SK-N-SH treated with all-trans-retinoic acid at 6 μM for 48 hours (cell line): ENCODE measurements at regions not wholly inside any gene's neighbourhood (a gene's known extent, or its start where the extent isn't known, plus 50 kb on each side); places are given as distances from the start of the nearest gene placed in this dataset.

Experiments
- ATAC-seq: fragments of 200-7000 bp; cut with Tn5 transposase; 3 replicates; pipeline ENCODE4 v1.9.1; 2020; ENCODE audit warnings: mild to moderate bottlenecking, moderate library complexity
- ARNTL ChIP-seq: fragments of 450-650 bp; formaldehyde crosslinking; IDR thresholded peaks from 2 replicates; pipeline ENCODE4 v1.5.0; 2020; ENCODE audit warnings: low read depth, mild to moderate bottlenecking, moderate library complexity, borderline replicate concordance
- BACH2 ChIP-seq: fragments of 250-450 bp; sonication (Bioruptor Pico); IDR thresholded peaks from 2 replicates; pipeline ENCODE4 v1.9.0; 2021; ENCODE audit warnings: mild to moderate bottlenecking, borderline replicate concordance
- CSDC2 ChIP-seq: fragments of 250-450 bp; sonication (Bioruptor Pico); IDR thresholded peaks from 2 replicates; pipeline ENCODE4 v1.5.0; 2020; ENCODE audit warnings: mild to moderate bottlenecking, moderate library complexity
- ESRRG ChIP-seq: fragments of 250-450 bp; sonication (Bioruptor Pico); IDR thresholded peaks from 2 replicates; pipeline ENCODE4 v1.6.1; 2021; ENCODE audit warnings: mild to moderate bottlenecking
- GLIS3 ChIP-seq: fragments of 250-450 bp; sonication (Bioruptor Pico); IDR thresholded peaks from 2 replicates; pipeline ENCODE4 v1.5.0; 2020; ENCODE audit warnings: mild to moderate bottlenecking, moderate library complexity
- ISL1 ChIP-seq: fragments of 250-450 bp; sonication (Bioruptor Pico); IDR thresholded peaks from 2 replicates; pipeline ENCODE4 v2.1.2; 2022; ENCODE audit warnings: mild to moderate bottlenecking, moderate library complexity
- OSR1 ChIP-seq: fragments of 250-450 bp; sonication (Bioruptor Pico); IDR thresholded peaks from 2 replicates; pipeline ENCODE4 v1.8.0; 2022; ENCODE audit warnings: moderate library complexity, mild to moderate bottlenecking, inconsistent platforms
- PPARA ChIP-seq: fragments of 250-450 bp; sonication (Bioruptor Pico); IDR thresholded peaks from 2 replicates; pipeline ENCODE4 v1.5.0; 2020; ENCODE audit warnings: mild to moderate bottlenecking, borderline replicate concordance
- SNAI2 ChIP-seq: fragments of 250-450 bp; sonication (Bioruptor Pico); IDR thresholded peaks from 2 replicates; pipeline ENCODE4 v1.5.0; 2020; ENCODE audit warnings: mild to moderate bottlenecking, moderate library complexity
- TCF4 ChIP-seq: fragments of 250-450 bp; sonication (Bioruptor Pico); IDR thresholded peaks from 2 replicates; pipeline ENCODE4 v1.8.0; 2021; ENCODE audit warnings: mild to moderate bottlenecking, moderate library complexity, borderline replicate concordance
- TOX ChIP-seq: fragments of 250-450 bp; sonication (Bioruptor Pico); IDR thresholded peaks from 2 replicates; pipeline ENCODE4 v1.8.0; 2021; ENCODE audit warnings: mild to moderate bottlenecking, moderate library complexity, borderline replicate concordance
- ZC3H10 ChIP-seq: fragments of 250-450 bp; sonication (Bioruptor Pico); IDR thresholded peaks from 2 replicates; pipeline ENCODE4 v1.5.1; 2021; ENCODE audit warnings: mild to moderate bottlenecking, moderate library complexity
- ZFP3 ChIP-seq: fragments of 250-450 bp; sonication (Bioruptor Pico); IDR thresholded peaks from 2 replicates; pipeline ENCODE4 v1.5.0; 2020; ENCODE audit warnings: mild to moderate bottlenecking, moderate library complexity
- ZNF565 ChIP-seq: fragments of 450-650 bp; formaldehyde crosslinking; conservative IDR thresholded peaks from 2 replicates; pipeline ENCODE4 v1.5.0; 2020; ENCODE audit warnings: low read depth, mild to moderate bottlenecking, moderate library complexity
- ZNF70 ChIP-seq: fragments of 450-650 bp; formaldehyde crosslinking; IDR thresholded peaks from 2 replicates; pipeline ENCODE4 v1.5.0; 2020; ENCODE audit warnings: mild to moderate bottlenecking, moderate library complexity
- ZNF8 ChIP-seq: fragments of 450-650 bp; formaldehyde crosslinking; IDR thresholded peaks from 2 replicates; pipeline ENCODE4 v1.5.0; 2020; ENCODE audit warnings: mild to moderate bottlenecking, moderate library complexity
- TF ChIP-seq, protein P1 (sequence below): fragments of 250-450 bp; sonication (Bioruptor Pico); IDR thresholded peaks from 2 replicates; pipeline ENCODE4 v1.5.0; 2020; ENCODE audit warnings: mild to moderate bottlenecking, moderate library complexity
- TF ChIP-seq, protein P2 (sequence below): fragments of 250-450 bp; sonication (Bioruptor Pico); IDR thresholded peaks from 2 replicates; pipeline ENCODE4 v1.8.0; 2020; ENCODE audit warnings: mild to moderate bottlenecking, moderate library complexity, borderline replicate concordance
- TF ChIP-seq, protein P3 (sequence below): fragments of 250-450 bp; sonication (Bioruptor Pico); IDR thresholded peaks from 2 replicates; pipeline ENCODE4 v1.5.1; 2020; ENCODE audit warnings: low read depth, mild to moderate bottlenecking, moderate library complexity
- TF ChIP-seq, protein P4 (sequence below): fragments of 250-450 bp; sonication (Bioruptor Pico); IDR thresholded peaks from 2 replicates; pipeline ENCODE4 v1.5.1; 2021; ENCODE audit warnings: mild to moderate bottlenecking, moderate library complexity

DNA sequence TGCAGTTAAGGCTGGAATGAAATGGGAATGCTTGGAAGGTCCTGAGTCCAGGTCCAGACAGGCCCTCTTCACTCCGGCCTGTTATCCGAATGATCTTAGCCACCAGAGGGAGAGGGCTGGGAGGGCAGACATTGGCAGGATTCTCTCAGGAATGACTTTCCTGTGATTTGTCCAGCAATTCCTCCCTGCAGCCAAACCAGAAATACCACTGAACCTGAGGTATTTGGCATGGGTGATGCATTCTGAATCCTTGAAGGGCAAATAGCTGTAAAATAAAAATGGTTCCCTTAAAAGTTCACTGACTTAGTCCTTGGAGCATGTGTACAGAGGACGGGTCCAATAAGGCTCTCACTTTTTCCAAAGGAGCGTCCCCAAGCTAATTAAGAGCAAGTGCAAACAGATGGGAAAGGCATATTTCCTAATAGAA, 77.5 kb upstream of the HABP2 start:
- TF ChIP-seq SNAI2 (CRISPR knock-in tag) (no peak), ZFP3 (CRISPR knock-in tag) (no peak), TOX (CRISPR knock-in tag) (no peak), ZNF565 (no peak), ZNF8 (no peak), ESRRG (CRISPR knock-in tag) (no peak), TCF4 (CRISPR knock-in tag) (no peak), ARNTL (no peak), CSDC2 (CRISPR knock-in tag) (no peak), ZC3H10 (CRISPR knock-in tag) (no peak), PPARA (CRISPR knock-in tag) (no peak)
- TF ChIP-seq, protein P1, sequence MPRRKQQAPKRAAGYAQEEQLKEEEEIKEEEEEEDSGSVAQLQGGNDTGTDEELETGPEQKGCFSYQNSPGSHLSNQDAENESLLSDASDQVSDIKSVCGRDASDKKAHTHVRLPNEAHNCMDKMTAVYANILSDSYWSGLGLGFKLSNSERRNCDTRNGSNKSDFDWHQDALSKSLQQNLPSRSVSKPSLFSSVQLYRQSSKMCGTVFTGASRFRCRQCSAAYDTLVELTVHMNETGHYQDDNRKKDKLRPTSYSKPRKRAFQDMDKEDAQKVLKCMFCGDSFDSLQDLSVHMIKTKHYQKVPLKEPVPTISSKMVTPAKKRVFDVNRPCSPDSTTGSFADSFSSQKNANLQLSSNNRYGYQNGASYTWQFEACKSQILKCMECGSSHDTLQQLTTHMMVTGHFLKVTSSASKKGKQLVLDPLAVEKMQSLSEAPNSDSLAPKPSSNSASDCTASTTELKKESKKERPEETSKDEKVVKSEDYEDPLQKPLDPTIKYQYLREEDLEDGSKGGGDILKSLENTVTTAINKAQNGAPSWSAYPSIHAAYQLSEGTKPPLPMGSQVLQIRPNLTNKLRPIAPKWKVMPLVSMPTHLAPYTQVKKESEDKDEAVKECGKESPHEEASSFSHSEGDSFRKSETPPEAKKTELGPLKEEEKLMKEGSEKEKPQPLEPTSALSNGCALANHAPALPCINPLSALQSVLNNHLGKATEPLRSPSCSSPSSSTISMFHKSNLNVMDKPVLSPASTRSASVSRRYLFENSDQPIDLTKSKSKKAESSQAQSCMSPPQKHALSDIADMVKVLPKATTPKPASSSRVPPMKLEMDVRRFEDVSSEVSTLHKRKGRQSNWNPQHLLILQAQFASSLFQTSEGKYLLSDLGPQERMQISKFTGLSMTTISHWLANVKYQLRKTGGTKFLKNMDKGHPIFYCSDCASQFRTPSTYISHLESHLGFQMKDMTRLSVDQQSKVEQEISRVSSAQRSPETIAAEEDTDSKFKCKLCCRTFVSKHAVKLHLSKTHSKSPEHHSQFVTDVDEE: no peak
- TF ChIP-seq, protein P2, sequence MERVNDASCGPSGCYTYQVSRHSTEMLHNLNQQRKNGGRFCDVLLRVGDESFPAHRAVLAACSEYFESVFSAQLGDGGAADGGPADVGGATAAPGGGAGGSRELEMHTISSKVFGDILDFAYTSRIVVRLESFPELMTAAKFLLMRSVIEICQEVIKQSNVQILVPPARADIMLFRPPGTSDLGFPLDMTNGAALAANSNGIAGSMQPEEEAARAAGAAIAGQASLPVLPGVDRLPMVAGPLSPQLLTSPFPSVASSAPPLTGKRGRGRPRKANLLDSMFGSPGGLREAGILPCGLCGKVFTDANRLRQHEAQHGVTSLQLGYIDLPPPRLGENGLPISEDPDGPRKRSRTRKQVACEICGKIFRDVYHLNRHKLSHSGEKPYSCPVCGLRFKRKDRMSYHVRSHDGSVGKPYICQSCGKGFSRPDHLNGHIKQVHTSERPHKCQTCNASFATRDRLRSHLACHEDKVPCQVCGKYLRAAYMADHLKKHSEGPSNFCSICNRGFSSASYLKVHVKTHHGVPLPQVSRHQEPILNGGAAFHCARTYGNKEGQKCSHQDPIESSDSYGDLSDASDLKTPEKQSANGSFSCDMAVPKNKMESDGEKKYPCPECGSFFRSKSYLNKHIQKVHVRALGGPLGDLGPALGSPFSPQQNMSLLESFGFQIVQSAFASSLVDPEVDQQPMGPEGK (CRISPR knock-in tag): no peak
- TF ChIP-seq, protein P3, sequence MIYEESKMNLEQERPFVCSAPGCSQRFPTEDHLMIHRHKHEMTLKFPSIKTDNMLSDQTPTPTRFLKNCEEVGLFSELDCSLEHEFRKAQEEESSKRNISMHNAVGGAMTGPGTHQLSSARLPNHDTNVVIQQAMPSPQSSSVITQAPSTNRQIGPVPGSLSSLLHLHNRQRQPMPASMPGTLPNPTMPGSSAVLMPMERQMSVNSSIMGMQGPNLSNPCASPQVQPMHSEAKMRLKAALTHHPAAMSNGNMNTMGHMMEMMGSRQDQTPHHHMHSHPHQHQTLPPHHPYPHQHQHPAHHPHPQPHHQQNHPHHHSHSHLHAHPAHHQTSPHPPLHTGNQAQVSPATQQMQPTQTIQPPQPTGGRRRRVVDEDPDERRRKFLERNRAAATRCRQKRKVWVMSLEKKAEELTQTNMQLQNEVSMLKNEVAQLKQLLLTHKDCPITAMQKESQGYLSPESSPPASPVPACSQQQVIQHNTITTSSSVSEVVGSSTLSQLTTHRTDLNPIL: no peak
- TF ChIP-seq, protein P4, sequence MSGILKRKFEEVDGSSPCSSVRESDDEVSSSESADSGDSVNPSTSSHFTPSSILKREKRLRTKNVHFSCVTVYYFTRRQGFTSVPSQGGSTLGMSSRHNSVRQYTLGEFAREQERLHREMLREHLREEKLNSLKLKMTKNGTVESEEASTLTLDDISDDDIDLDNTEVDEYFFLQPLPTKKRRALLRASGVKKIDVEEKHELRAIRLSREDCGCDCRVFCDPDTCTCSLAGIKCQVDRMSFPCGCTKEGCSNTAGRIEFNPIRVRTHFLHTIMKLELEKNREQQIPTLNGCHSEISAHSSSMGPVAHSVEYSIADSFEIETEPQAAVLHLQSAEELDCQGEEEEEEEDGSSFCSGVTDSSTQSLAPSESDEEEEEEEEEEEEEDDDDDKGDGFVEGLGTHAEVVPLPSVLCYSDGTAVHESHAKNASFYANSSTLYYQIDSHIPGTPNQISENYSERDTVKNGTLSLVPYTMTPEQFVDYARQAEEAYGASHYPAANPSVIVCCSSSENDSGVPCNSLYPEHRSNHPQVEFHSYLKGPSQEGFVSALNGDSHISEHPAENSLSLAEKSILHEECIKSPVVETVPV (CRISPR knock-in tag): no peak
- ATAC-seq: peak; percentile 84

DNA sequence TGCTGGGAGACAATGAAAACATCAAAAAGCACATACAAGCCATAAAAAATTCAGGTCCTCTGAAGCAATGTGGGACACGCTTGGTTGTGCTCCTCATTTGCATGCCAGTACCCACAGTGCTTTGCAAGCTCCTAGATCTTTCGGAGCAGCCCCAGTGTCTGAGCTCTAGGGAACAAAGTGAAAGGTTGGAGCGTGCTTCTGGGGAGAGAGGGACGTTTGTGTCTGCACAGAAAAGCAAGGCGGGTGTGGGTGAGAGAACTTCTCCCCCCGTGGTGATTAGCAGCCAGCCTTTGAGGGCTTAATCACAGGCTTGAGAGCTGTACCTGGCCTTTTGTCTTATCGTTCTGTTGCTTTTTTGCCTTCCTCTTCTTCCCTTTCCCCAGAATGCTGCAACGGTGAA, 76.7 kb upstream of the HABP2 start:
- ATAC-seq: no peak
- TF ChIP-seq CSDC2 (CRISPR knock-in tag) (no peak), ESRRG (CRISPR knock-in tag) (no peak), ZFP3 (CRISPR knock-in tag) (no peak), ISL1 (CRISPR knock-in tag) (no peak), OSR1 (CRISPR knock-in tag) (no peak), TCF4 (CRISPR knock-in tag) (no peak), BACH2 (no peak), SNAI2 (CRISPR knock-in tag) (no peak), GLIS3 (CRISPR knock-in tag) (no peak), ZNF8 (no peak), ZNF70 (no peak), PPARA (CRISPR knock-in tag) (no peak), TOX (CRISPR knock-in tag) (no peak), ARNTL (no peak)
- TF ChIP-seq, protein P1: no peak
- TF ChIP-seq, protein P4 (CRISPR knock-in tag): no peak
- TF ChIP-seq, protein P2 (CRISPR knock-in tag): no peak
